ENCODE measurements at regions not wholly inside any gene's neighbourhood (a gene's known extent, or its start where the extent isn't known, plus 50 kb on each side); places are given as distances from the start of the nearest gene placed in this dataset.

GRCh38 chr1:55986003-55986402, 593.4 kb downstream of the PLPP3 start:
- no peak for DNase-seq (ENCODE audit: low read depth in 1 of 2, low spot score in 2 of 2)
- H3K56ac ChIP-seq (replicated peaks; ENCODE audit: insufficient read length, low read depth, low read length), result no peak overlapping the region
- H4K20me1 ChIP-seq (replicated peaks in 1 of 2; ENCODE audit: control insufficient read depth in 1 of 2, insufficient read depth in 2 of 2, low read length in 2 of 2), result no peaks in the 10 kb centered on the region
- no peak overlapping the region for H4K8ac ChIP-seq (ENCODE audit: extremely low read depth, insufficient read depth, low read length)
- H2BK5ac ChIP-seq (ENCODE audit: low read depth, low read length), result no peak overlapping the region
- H2AK5ac ChIP-seq (ENCODE audit: low read depth, low read length), result no peak overlapping the region
- no peak overlapping the region for H4K91ac ChIP-seq (replicated peaks; ENCODE audit: insufficient read length, low read length)
- no peaks in the 10 kb centered on the region for H3K79me1 ChIP-seq (ENCODE audit: low read depth, low read length)
- no peak for FAIRE-seq
- no peak overlapping the region for H3K14ac ChIP-seq (ENCODE audit: insufficient read length)
- no peak overlapping the region for H2BK12ac ChIP-seq (ENCODE audit: low read depth, low read length)
- H3K4me1 ChIP-seq (replicated peaks in 1 of 4; ENCODE audit: control insufficient read depth in 3 of 4, insufficient read depth in 4 of 4, low read length in 3 of 4), result peaks cover 0 to 3% (median 0%) of the 10 kb centered on the region in 4 experiments; a peak in 1 of 7 replicates
- no peak overlapping the region for H3K27ac ChIP-seq (ENCODE audit: low read depth, low read length)
- H3K4me2 ChIP-seq (ENCODE audit: insufficient read depth in 1 of 2, low read depth in 2 of 2, low read length in 2 of 2), result no peak overlapping the region
- no peaks in the 10 kb centered on the region for H3K9me3 ChIP-seq (ENCODE audit: insufficient read depth in 2 of 2, low read depth in 1 of 2, low read length in 1 of 2)
- H4K5ac ChIP-seq (ENCODE audit: insufficient read length, low read depth, low read length), result no peak overlapping the region
- H3K23me2 ChIP-seq (ENCODE audit: low read depth, low read length), result no peaks in the 10 kb centered on the region
- H3K4me3 ChIP-seq (ENCODE audit: extremely low read depth in 1 of 4, insufficient read depth in 2 of 4, low read depth in 3 of 4, low read length in 4 of 4), result no peak overlapping the region
- no peak overlapping the region for H3K4ac ChIP-seq (replicated peaks; ENCODE audit: insufficient read length, low read depth, low read length)
- no peaks in the 10 kb centered on the region; a peak in 1 of 7 replicates for H3K27me3 ChIP-seq (replicated peaks in 1 of 4; ENCODE audit: control insufficient read depth in 3 of 4, extremely low read depth in 1 of 4, insufficient read depth in 3 of 4, low read length in 3 of 4)
- no peaks in the 10 kb centered on the region for H3K36me3 ChIP-seq (ENCODE audit: control insufficient read depth in 2 of 4, insufficient read depth in 4 of 4, low read length in 3 of 4)
- H3K9ac ChIP-seq (replicated peaks in 1 of 4; ENCODE audit: extremely low read depth in 1 of 4, low read depth in 3 of 4, low read length in 3 of 4), result no peak overlapping the region
- H2BK15ac ChIP-seq (ENCODE audit: low read length), result no peak overlapping the region
- H2AFZ ChIP-seq (ENCODE audit: low read length), result no peak overlapping the region
- no peaks in the 10 kb centered on the region for H3K79me2 ChIP-seq (ENCODE audit: control insufficient read depth in 1 of 2, insufficient read depth in 2 of 2, low read length in 2 of 2)
- ChIA-PET POLR2A (ENCODE audit: partially characterized antibody) (no interaction called here), CTCF (ENCODE audit: partially characterized antibody) (no interaction called here)
- WGBS, 2 experiments (ENCODE audit: extremely low coverage in 1 of 2, insufficient coverage in 1 of 2, insufficient read length in 1 of 2, insufficient replicate concordance in 2 of 2, low coverage in 1 of 2, low lambda C conversion rate in 2 of 2, missing lambda C conversion rate in 1 of 2), result 100% methylated on average over 1 of the region's 1 CpG; no CpG with 5 or more reads in 1 of the 2 experiments
- H3K18ac ChIP-seq (ENCODE audit: extremely low read depth, low read length), result no peak overlapping the region
- H3K23ac ChIP-seq (ENCODE audit: insufficient read length), result no peak overlapping the region
- H2BK20ac ChIP-seq (ENCODE audit: low read length), result no peak overlapping the region
- no peak overlapping the region for H2BK120ac ChIP-seq (replicated peaks; ENCODE audit: low read depth, low read length)
- TF ChIP-seq TAF1 (IDR thresholded peaks at IDR 0.05; ENCODE audit: low read depth, low read length) (no peak), CHD1 (IDR thresholded peaks at IDR 0.05; ENCODE audit: low read depth, low read length) (no peak), BCL11A (IDR thresholded peaks at IDR 0.05; ENCODE audit: low read depth in 2 of 2, low read length in 2 of 2) (no peak), CBX8 (IDR thresholded peaks at IDR 0.05; ENCODE audit: borderline replicate concordance, low read depth, low read length) (no peak), E2F6 (IDR thresholded peaks at IDR 0.05) (no peak), HDAC6 (IDR thresholded peaks at IDR 0.05; ENCODE audit: low read depth, low read length) (no peak), YY1 (IDR thresholded peaks at IDR 0.05; ENCODE audit: low read depth, low read length) (no peak), JUND (IDR thresholded peaks at IDR 0.05; ENCODE audit: low read length) (no peak)
- TF ChIP-seq, protein P1, sequence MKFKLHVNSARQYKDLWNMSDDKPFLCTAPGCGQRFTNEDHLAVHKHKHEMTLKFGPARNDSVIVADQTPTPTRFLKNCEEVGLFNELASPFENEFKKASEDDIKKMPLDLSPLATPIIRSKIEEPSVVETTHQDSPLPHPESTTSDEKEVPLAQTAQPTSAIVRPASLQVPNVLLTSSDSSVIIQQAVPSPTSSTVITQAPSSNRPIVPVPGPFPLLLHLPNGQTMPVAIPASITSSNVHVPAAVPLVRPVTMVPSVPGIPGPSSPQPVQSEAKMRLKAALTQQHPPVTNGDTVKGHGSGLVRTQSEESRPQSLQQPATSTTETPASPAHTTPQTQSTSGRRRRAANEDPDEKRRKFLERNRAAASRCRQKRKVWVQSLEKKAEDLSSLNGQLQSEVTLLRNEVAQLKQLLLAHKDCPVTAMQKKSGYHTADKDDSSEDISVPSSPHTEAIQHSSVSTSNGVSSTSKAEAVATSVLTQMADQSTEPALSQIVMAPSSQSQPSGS (IDR thresholded peaks at IDR 0.05; ENCODE audit: low read length), result no peak
- TF ChIP-seq, protein P2, sequence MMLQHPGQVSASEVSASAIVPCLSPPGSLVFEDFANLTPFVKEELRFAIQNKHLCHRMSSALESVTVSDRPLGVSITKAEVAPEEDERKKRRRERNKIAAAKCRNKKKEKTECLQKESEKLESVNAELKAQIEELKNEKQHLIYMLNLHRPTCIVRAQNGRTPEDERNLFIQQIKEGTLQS (IDR thresholded peaks at IDR 0.05; ENCODE audit: insufficient read depth, low read depth, low read length), result no peak
- TF ChIP-seq, protein P3, sequence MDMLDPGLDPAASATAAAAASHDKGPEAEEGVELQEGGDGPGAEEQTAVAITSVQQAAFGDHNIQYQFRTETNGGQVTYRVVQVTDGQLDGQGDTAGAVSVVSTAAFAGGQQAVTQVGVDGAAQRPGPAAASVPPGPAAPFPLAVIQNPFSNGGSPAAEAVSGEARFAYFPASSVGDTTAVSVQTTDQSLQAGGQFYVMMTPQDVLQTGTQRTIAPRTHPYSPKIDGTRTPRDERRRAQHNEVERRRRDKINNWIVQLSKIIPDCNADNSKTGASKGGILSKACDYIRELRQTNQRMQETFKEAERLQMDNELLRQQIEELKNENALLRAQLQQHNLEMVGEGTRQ (IDR thresholded peaks at IDR 0.05; ENCODE audit: low read length), result no peak
